AG09309 (cell line): ENCODE measurements at regions not wholly inside any gene's neighbourhood (a gene's known extent, or its start where the extent isn't known, plus 50 kb on each side); places are given as distances from the start of the nearest gene placed in this dataset.
A peak's percentile ranks its signal among the peaks of the same experiment; 100 is the strongest.

Source experiments
- DNase-seq: peaks from one replicate; pipeline ENCODE4 v3.0.0-alpha.2; 2010; ENCODE audit warnings: low read depth
- H3K4me3 ChIP-seq: 2 replicates; pipeline ENCODE4 v1.5.1; 2011; ENCODE audit warnings: mild to moderate bottlenecking, low read depth, low read length, moderate library complexity; ENCODE audit not compliant: control insufficient read depth
- CTCF ChIP-seq: IDR thresholded peaks from 2 replicates; pipeline ENCODE4 v1.5.1; 2011; ENCODE audit warnings: mild to moderate bottlenecking, low read depth, low read length, inconsistent platforms; ENCODE audit not compliant: insufficient read depth, control insufficient read depth; ENCODE audit errors: missing control alignments

DNA sequence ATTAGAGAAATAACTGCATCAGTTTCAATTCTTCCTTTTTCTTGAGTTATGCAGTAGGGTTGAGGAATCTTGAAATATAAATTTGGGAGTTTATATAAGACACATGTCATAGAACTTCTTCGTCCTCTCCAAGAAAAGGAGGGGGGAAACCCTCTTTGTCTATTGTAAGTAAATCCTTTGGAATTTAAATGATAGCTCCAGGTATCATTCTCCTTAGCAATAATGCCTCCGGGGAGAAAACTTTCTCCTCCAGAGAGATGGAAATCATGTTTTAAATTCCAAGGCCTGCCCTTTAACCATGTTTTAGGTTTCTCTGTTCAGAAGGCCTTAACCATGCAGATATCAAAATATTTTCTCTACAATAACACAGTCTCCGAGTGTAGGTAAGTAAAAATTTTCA is 899.7 kb upstream of the GCFC2 start:
- no peak for TF ChIP-seq CTCF
- no peak for DNase-seq
- no peak overlapping the region for H3K4me3 ChIP-seq

GRCh38 chr2:76599732-76600368 is 889.1 kb upstream of the GCFC2 start:
- H3K4me3 ChIP-seq: no peak overlapping the region
- peak; percentile 34 for TF ChIP-seq CTCF
- no peak for DNase-seq

DNA sequence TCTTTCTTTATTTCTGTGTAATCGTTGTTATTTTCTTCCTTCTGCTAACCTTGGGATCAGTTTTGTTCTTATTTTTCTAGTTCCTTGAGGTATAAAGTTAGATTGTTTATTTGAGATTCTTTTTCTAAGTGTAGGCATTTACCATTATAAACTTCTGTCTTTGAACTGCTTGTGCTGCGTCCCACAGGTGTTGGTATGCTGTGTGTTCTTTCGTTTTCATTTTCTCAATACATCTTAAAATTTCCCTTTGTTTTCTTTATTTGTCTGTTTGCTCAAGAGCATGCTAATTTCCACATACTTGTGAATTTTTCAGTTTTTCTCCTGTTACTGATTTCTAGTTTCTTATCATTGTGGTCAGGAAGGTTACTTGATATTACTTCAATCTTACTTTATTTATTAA is 873.8 kb upstream of the GCFC2 start:
- no peak overlapping the region for H3K4me3 ChIP-seq
- no peak for DNase-seq
- no peak for TF ChIP-seq CTCF

DNA sequence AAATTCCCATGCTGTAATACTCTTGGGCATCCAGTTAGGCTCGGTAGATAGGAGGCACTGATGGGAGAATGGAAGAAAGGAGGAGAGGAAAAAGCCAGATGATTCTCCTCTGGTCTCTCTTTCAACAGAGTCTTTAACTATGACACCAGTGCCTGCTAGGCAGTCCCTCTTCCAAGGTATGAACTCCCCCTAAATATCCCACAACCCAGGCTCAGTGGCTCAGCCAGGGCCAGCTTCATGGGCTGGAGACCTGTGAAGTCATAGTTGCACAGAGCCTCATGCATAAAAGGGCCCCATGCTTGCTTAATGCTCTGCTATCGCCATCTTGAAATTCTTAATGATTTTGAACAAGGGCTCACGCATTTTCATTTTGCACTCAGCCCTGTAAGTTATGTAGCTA is 869.2 kb upstream of the GCFC2 start:
- no peak for DNase-seq
- TF ChIP-seq CTCF: no peak
- no peak overlapping the region for H3K4me3 ChIP-seq

- H3K4me3 ChIP-seq: no peak overlapping the region
- DNase-seq: no peak
- no peak for TF ChIP-seq CTCF
Measured at GRCh38 chr2:76572981-76573380, 862.3 kb upstream of the GCFC2 start.

- TF ChIP-seq CTCF: no peak
- H3K4me3 ChIP-seq: no peak overlapping the region
- no peak for DNase-seq
Measured at GRCh38 chr2:76569819-76570218, 859.1 kb upstream of the GCFC2 start.

- DNase-seq: no peak
- H3K4me3 ChIP-seq: no peak overlapping the region
- TF ChIP-seq CTCF: no peak
Measured at GRCh38 chr2:76567478-76567877, 856.8 kb upstream of the GCFC2 start.
